BJ (cell line): ENCODE measurements at regions not wholly inside any gene's neighbourhood (a gene's known extent, or its start where the extent isn't known, plus 50 kb on each side); places are given as distances from the start of the nearest gene placed in this dataset.
"Not testable (repeated sequence)": the region's sequence is repeated elsewhere in the genome, so short reads cannot be mapped to it uniquely, and the experiment has no call there.

ENCODE experiments used
- CTCF ChIA-PET: fragments of 350-600 bp; formaldehyde crosslinking; extraction: SDS; loops from one replicate; lab custom pipeline; 2021; ENCODE audit warnings: antibody characterized with exemption, inconsistent platforms; lab: Yijun Ruan, JAX
- POLR2A ChIA-PET: fragments of 300-600 bp; sonication (Branson Sonifier 250); formaldehyde crosslinking; extraction: SDS; loops from one replicate; lab custom pipeline; 2021; ENCODE audit warnings: antibody characterized with exemption; lab: Charles Lee
- DNase-seq: peaks from one replicate; pipeline ENCODE4 v3.0.0-alpha.2; 2011; ENCODE audit warnings: low read depth
- H3K27me3 ChIP-seq: 2 replicates; pipeline ENCODE4 v1.6.0; 2011; ENCODE audit warnings: low read length; ENCODE audit not compliant: control insufficient read depth, insufficient read depth
- H3K36me3 ChIP-seq: 2 replicates; pipeline ENCODE4 v1.5.1; 2011; ENCODE audit warnings: low read length; ENCODE audit not compliant: control insufficient read depth, insufficient read depth
- H3K4me3 ChIP-seq: 2 replicates; pipeline ENCODE4 v1.5.1; 2011; ENCODE audit warnings: low read depth, mild to moderate bottlenecking, control low read depth, low read length
- TF ChIP-seq, protein P1 (sequence below): IDR thresholded peaks from 2 replicates; pipeline ENCODE4 v1.5.1; 2011; ENCODE audit warnings: low read depth, mild to moderate bottlenecking, control low read depth, inconsistent platforms, low read length, moderate library complexity; ENCODE audit not compliant: insufficient read depth

- H3K36me3 ChIP-seq, result no peaks in the 10 kb centered on the region
- TF ChIP-seq, protein P1, sequence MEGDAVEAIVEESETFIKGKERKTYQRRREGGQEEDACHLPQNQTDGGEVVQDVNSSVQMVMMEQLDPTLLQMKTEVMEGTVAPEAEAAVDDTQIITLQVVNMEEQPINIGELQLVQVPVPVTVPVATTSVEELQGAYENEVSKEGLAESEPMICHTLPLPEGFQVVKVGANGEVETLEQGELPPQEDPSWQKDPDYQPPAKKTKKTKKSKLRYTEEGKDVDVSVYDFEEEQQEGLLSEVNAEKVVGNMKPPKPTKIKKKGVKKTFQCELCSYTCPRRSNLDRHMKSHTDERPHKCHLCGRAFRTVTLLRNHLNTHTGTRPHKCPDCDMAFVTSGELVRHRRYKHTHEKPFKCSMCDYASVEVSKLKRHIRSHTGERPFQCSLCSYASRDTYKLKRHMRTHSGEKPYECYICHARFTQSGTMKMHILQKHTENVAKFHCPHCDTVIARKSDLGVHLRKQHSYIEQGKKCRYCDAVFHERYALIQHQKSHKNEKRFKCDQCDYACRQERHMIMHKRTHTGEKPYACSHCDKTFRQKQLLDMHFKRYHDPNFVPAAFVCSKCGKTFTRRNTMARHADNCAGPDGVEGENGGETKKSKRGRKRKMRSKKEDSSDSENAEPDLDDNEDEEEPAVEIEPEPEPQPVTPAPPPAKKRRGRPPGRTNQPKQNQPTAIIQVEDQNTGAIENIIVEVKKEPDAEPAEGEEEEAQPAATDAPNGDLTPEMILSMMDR, result no peak
- H3K4me3 ChIP-seq, result no peak overlapping the region
- ChIA-PET POLR2A (no interaction called here), CTCF (no interaction called here)
- no peaks in the 10 kb centered on the region for H3K27me3 ChIP-seq
- no peak for DNase-seq
Measured at GRCh38 chr6:6826095-6826901, 237.8 kb downstream of the LY86 start.

DNA sequence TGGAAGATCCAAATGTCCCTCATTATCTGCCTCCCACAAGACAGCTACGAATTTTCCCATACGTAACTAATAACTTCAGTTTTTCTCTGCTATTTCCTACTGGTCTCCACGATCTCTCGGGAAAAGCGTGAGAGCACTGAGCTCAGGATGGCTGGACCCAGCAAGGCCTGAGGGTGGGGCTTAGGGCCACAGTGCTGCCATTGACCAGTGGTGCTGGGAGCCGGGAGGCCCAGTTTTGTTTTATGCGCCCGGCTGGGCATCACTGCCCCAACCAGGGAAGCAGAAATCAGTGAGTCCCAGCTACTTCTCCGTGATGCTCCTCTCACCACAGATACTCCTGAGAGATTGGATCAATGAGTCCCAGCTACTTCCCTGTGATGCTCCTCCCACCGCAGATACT, 238.4 kb downstream of the LY86 start:
- TF ChIP-seq, protein P1, result no peak
- CTCF ChIA-PET, result no interaction called here
- Histone ChIP-seq H3K4me3 (no peak overlapping the region), H3K27me3 (no peaks in the 10 kb centered on the region), H3K36me3 (no peaks in the 10 kb centered on the region)
- POLR2A ChIA-PET, result no interaction called here
- DNase-seq, result no peak

- ChIA-PET POLR2A (no interaction called here), CTCF (interaction anchor here (0.6 kb wide), 1 partner anchor 263 kb away, joined by 3 read pairs; no protein-coding TSS in a partner anchor)
- 0 out of 2 replicates have a peak, but pooled peaks cover 2% of the 10 kb centered on the region for H3K27me3 ChIP-seq
- H3K36me3 ChIP-seq, result no peaks in the 10 kb centered on the region
- no peak for DNase-seq
- H3K4me3 ChIP-seq, result no peak overlapping the region
- TF ChIP-seq, protein P1, result no peak
Measured at GRCh38 chr6:6829872-6830685, 241.6 kb downstream of the LY86 start.

GRCh38 chr6:6830686-6831063, 242.2 kb downstream of the LY86 start:
- H3K36me3 ChIP-seq, DNase-seq, CTCF ChIA-PET, H3K4me3 ChIP-seq, POLR2A ChIA-PET, H3K27me3 ChIP-seq: not testable (repeated sequence)

DNA sequence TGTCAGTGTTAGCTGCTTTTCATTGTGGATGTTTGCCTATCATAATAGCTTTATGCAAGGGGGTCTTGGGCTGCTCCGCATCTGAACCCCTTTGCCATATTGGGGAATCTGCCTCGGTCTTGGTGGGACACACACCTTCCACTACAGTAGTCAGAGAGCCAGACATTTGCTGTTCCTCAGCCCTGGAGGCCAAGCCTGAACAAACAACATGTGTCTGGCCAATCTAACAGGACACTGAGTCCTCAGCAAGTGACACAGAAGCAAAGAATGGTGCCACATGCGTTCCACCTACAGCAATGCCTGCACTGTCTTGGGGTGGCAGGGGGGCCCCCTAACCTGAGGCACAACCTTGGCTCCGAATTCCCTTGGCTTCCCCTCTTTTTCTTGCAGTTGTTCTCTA, 243.9 kb downstream of the LY86 start:
- CTCF ChIA-PET, result no interaction called here

More for the DNA sequence above, 243.9 kb downstream of the LY86 start:
- peaks cover 3% of the 10 kb centered on the region; the same call in 1 of the 2 replicates for H3K27me3 ChIP-seq
- DNase-seq, result no peak
- POLR2A ChIA-PET, result no interaction called here
- TF ChIP-seq, protein P1, result no peak
- no peak overlapping the region for H3K4me3 ChIP-seq
- no peaks in the 10 kb centered on the region for H3K36me3 ChIP-seq
